ENCODE measurements at regions not wholly inside any gene's neighbourhood (a gene's known extent, or its start where the extent isn't known, plus 50 kb on each side); places are given as distances from the start of the nearest gene placed in this dataset.

- TF ChIP-seq POLR2A (IDR thresholded peaks at IDR 0.05), result no peak
- no peak for TF ChIP-seq EP300 (IDR thresholded peaks at IDR 0.05; ENCODE audit: low read depth)
Observed at GRCh38 chr4:19655666-19656065, 596.0 kb upstream of the SLIT2 start.

Measured in transverse colon (tissue), 1 donor.